OCI-LY1 (cell line): ENCODE measurements at regions not wholly inside any gene's neighbourhood (a gene's known extent, or its start where the extent isn't known, plus 50 kb on each side); places are given as distances from the start of the nearest gene placed in this dataset.

ENCODE experiments used
- CTCF ChIP-seq: fragments of 200-600 bp; sonication (generic), shearing (Covaris generic); IDR thresholded peaks from 2 replicates; pipeline ENCODE4 v1.5.1; 2017; ENCODE audit warnings: mild to moderate bottlenecking, antibody characterized with exemption, low read length, moderate library complexity, mixed read lengths
- EZH2 ChIP-seq: fragments of 200-600 bp; sonication (generic), shearing (Covaris generic); IDR thresholded peaks from 2 replicates; pipeline ENCODE4 v1.8.0; 2017; ENCODE audit warnings: borderline replicate concordance, mixed run types, mild to moderate bottlenecking, antibody characterized with exemption, low read length, moderate library complexity, mixed read lengths

DNA sequence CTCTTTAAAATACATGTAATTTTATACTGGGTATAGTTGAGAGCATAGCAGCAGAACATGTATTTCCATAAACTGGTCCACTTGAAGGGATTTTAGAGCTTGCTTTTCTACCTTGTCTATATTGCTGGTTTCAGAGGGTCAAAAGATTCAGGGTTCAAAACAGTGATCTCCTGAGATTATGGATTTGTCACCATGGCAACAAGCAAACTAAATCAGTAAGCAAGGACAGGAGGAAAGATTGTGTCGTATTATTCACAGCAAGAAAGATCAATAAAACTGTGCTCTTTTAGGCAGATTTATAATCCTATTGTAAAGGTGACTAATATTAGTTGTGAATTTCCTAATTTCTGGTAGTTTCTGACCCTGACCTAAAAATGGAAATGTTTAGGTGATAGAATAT, 496.4 kb downstream of the LMO7 start:
- TF ChIP-seq CTCF (no peak), EZH2 (no peak)
